ENCODE measurements at regions not wholly inside any gene's neighbourhood (a gene's known extent, or its start where the extent isn't known, plus 50 kb on each side); places are given as distances from the start of the nearest gene placed in this dataset.

DNA sequence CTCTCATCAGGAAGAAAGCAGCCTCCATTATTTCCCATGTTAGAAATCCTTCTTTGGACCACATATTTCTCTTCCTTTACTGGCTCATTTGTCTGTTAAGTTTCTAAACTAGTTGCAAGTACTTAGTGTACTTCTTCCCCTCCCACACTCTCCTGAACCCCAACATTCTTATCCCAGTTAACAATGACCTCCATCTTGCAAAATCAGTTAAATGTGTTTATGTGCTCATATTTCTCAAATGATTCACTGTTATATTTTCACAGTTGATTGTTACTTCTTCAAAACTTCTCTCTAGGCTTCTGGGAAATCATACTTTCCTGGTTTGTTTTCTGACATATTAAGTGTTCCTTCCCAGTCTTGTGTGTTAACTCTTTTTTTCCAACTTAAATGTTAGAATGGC lies 856.9 kb downstream of the EPHA3 start:
- Histone ChIP-seq H4K20me1 (replicated peaks; ENCODE audit: control insufficient read depth, insufficient read depth, low read length) (no peaks in the 10 kb centered on the region), H2AFZ (ENCODE audit: low read depth, low read length) (no peak overlapping the region), H3K9me3 (replicated peaks; ENCODE audit: control insufficient read depth, insufficient read depth, low read depth, low read length) (no peaks in the 10 kb centered on the region), H3K9me1 (ENCODE audit: control insufficient read depth, insufficient read depth, low read length) (no peaks in the 10 kb centered on the region), H3K4me2 (ENCODE audit: insufficient read depth, low read length) (no peak overlapping the region), H3K27ac (ENCODE audit: extremely low read depth, low read depth, low read length) (no peak overlapping the region), H3K79me2 (ENCODE audit: control insufficient read depth, insufficient read depth, low read length) (no peaks in the 10 kb centered on the region), H3K27me3 (ENCODE audit: control insufficient read depth in 2 of 2, insufficient read depth in 2 of 2, low read length in 2 of 2) (no peaks in the 10 kb centered on the region), H3K4me3 (no peak overlapping the region), H3K9ac (ENCODE audit: insufficient read depth in 1 of 2, low read depth in 2 of 2, low read length in 2 of 2) (no peak overlapping the region), H3K36me3 (ENCODE audit: control insufficient read depth, insufficient read depth, low read length) (no peaks in the 10 kb centered on the region), H3K4me1 (replicated peaks in 1 of 2; ENCODE audit: control insufficient read depth in 2 of 2, insufficient read depth in 2 of 2, low read length in 2 of 2) (no peaks in the 10 kb centered on the region)
- intact Hi-C loops (cut with micrococcal nuclease) (no loop called here), in situ Hi-C loops (cut with MboI) (no loop called here)
- no peak for FAIRE-seq
- ATAC-seq: no peak
- ChIA-PET CTCF (ENCODE audit: low intra/inter-chr PET ratio) (no interaction called here), POLR2A (no interaction called here)
- TF ChIP-seq CHD2 (IDR thresholded peaks at IDR 0.05; ENCODE audit: low read depth, low read length): no peak
- no peak for TF ChIP-seq MAFF (IDR thresholded peaks at IDR 0.05; ENCODE audit: low read length)
- TF ChIP-seq, protein P1, sequence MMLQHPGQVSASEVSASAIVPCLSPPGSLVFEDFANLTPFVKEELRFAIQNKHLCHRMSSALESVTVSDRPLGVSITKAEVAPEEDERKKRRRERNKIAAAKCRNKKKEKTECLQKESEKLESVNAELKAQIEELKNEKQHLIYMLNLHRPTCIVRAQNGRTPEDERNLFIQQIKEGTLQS (IDR thresholded peaks at IDR 0.05): no peak
- TF ChIP-seq, protein P1 (CRISPR knock-in tag; conservative IDR thresholded peaks at IDR 0.05): no peak
- no peak for TF ChIP-seq SETDB1 (IDR thresholded peaks at IDR 0.05; ENCODE audit: low read length)
- no peak for TF ChIP-seq HNRNPL (IDR thresholded peaks at IDR 0.05; ENCODE audit: low read depth, low read length)
- no peak for TF ChIP-seq CBFA2T3 (IDR thresholded peaks at IDR 0.05)
- no peak for TF ChIP-seq CBFA2T2 (conservative IDR thresholded peaks at IDR 0.05)
- no peak for TF ChIP-seq CAMTA2 (CRISPR knock-in tag; conservative IDR thresholded peaks at IDR 0.05)
- TF ChIP-seq ZC3H11A (IDR thresholded peaks at IDR 0.05; ENCODE audit: low read depth, low read length): no peak
- no peak for TF ChIP-seq RAD21 (CRISPR knock-in tag; conservative IDR thresholded peaks at IDR 0.05 in 1 of 2, IDR thresholded peaks at IDR 0.05 in 1 of 2)
- no peak for TF ChIP-seq GATAD2A (IDR thresholded peaks at IDR 0.05)
- TF ChIP-seq BRD4 (IDR thresholded peaks at IDR 0.05): no peak
- TF ChIP-seq TBP (optimal IDR thresholded peaks at IDR 0.05; ENCODE audit: low read depth, low read length): no peak
- no peak for TF ChIP-seq EWSR1 (IDR thresholded peaks at IDR 0.05; ENCODE audit: borderline replicate concordance, low read depth, partially characterized antibody)
- TF ChIP-seq, protein P2, sequence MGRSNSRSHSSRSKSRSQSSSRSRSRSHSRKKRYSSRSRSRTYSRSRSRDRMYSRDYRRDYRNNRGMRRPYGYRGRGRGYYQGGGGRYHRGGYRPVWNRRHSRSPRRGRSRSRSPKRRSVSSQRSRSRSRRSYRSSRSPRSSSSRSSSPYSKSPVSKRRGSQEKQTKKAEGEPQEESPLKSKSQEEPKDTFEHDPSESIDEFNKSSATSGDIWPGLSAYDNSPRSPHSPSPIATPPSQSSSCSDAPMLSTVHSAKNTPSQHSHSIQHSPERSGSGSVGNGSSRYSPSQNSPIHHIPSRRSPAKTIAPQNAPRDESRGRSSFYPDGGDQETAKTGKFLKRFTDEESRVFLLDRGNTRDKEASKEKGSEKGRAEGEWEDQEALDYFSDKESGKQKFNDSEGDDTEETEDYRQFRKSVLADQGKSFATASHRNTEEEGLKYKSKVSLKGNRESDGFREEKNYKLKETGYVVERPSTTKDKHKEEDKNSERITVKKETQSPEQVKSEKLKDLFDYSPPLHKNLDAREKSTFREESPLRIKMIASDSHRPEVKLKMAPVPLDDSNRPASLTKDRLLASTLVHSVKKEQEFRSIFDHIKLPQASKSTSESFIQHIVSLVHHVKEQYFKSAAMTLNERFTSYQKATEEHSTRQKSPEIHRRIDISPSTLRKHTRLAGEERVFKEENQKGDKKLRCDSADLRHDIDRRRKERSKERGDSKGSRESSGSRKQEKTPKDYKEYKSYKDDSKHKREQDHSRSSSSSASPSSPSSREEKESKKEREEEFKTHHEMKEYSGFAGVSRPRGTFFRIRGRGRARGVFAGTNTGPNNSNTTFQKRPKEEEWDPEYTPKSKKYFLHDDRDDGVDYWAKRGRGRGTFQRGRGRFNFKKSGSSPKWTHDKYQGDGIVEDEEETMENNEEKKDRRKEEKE (IDR thresholded peaks at IDR 0.05; ENCODE audit: borderline replicate concordance in 1 of 2, control insufficient read depth in 1 of 2, low read depth in 2 of 2, low read length in 1 of 2): no peak
- no peak for DNase-seq (ENCODE audit: extremely low read depth in 1 of 4, low spot score in 3 of 4)
- no TSS peak for BruUV-seq (replicated peaks)
